CD4-positive, alpha-beta T cell treated with Interleukin-6 at 100 ng/mL for 8 hours (primary cell): ENCODE measurements at regions not wholly inside any gene's neighbourhood (a gene's known extent, or its start where the extent isn't known, plus 50 kb on each side); places are given as distances from the start of the nearest gene placed in this dataset.
"Not testable (repeated sequence)": the region's sequence is repeated elsewhere in the genome, so short reads cannot be mapped to it uniquely, and the experiment has no call there.

Experiments
- DNase-seq: peaks from one replicate; pipeline ENCODE4 v3.0.0-alpha.2; 2020; ENCODE audit warnings: mixed read lengths, low spot score

GRCh38 chr2:87539151-87539943 is 208.5 kb upstream of the PLGLB2 start:
- DNase-seq = not testable (repeated sequence)

- DNase-seq = not testable (repeated sequence)
These were observed 207.6 kb upstream of the PLGLB2 start for GRCh38 chr2:87540242-87540641.

GRCh38 chr2:87542599-87543174 is 205.2 kb upstream of the PLGLB2 start:
- DNase-seq = not testable (repeated sequence)

GRCh38 chr2:87543797-87544196 is 204.1 kb upstream of the PLGLB2 start:
- not testable (repeated sequence) for DNase-seq

GRCh38 chr2:87547106-87547505 is 200.8 kb upstream of the PLGLB2 start:
- not testable (repeated sequence) for DNase-seq

GRCh38 chr2:87547966-87548365 is 199.9 kb upstream of the PLGLB2 start:
- not testable (repeated sequence) for DNase-seq

- not testable (repeated sequence) for DNase-seq
These were observed 199.0 kb upstream of the PLGLB2 start for GRCh38 chr2:87548681-87549536.

GRCh38 chr2:87549561-87550202 is 198.2 kb upstream of the PLGLB2 start:
- not testable (repeated sequence) for DNase-seq

GRCh38 chr2:87554678-87555077 is 193.2 kb upstream of the PLGLB2 start:
- DNase-seq = not testable (repeated sequence)

GRCh38 chr2:87555082-87555481 is 192.8 kb upstream of the PLGLB2 start:
- not testable (repeated sequence) for DNase-seq

- DNase-seq = not testable (repeated sequence)
These were observed 188.9 kb upstream of the PLGLB2 start for GRCh38 chr2:87559001-87559400.

GRCh38 chr2:87559735-87560134 is 188.2 kb upstream of the PLGLB2 start:
- DNase-seq = not testable (repeated sequence)

- not testable (repeated sequence) for DNase-seq
These were observed 182.8 kb upstream of the PLGLB2 start for GRCh38 chr2:87565116-87565515.

- not testable (repeated sequence) for DNase-seq
These were observed 181.4 kb upstream of the PLGLB2 start for GRCh38 chr2:87566531-87566930.

GRCh38 chr2:87567093-87567492 is 180.8 kb upstream of the PLGLB2 start:
- DNase-seq = not testable (repeated sequence)

- DNase-seq = not testable (repeated sequence)
These were observed 180.0 kb upstream of the PLGLB2 start for GRCh38 chr2:87567912-87568311.

GRCh38 chr2:87568554-87569278 is 179.2 kb upstream of the PLGLB2 start:
- not testable (repeated sequence) for DNase-seq

GRCh38 chr2:87569689-87570397 is 178.0 kb upstream of the PLGLB2 start:
- not testable (repeated sequence) for DNase-seq

GRCh38 chr2:87571889-87572465 is 175.9 kb upstream of the PLGLB2 start:
- DNase-seq = not testable (repeated sequence)

- not testable (repeated sequence) for DNase-seq
These were observed 175.0 kb upstream of the PLGLB2 start for GRCh38 chr2:87572906-87573305.
